CMK (cell line): ENCODE measurements at regions not wholly inside any gene's neighbourhood (a gene's known extent, or its start where the extent isn't known, plus 50 kb on each side); places are given as distances from the start of the nearest gene placed in this dataset.

Experiments
- DNase-seq: peaks from one replicate; pipeline ENCODE4 v3.0.0-alpha.2; 2010; ENCODE audit warnings: low read depth

GRCh38 chr2:120567128-120567527, 168.5 kb upstream of the GLI2 start:
- DNase-seq, result no peak

- no peak for DNase-seq
Observed at GRCh38 chr2:120568089-120568974, 167.3 kb upstream of the GLI2 start.

GRCh38 chr2:120568975-120569268, 166.7 kb upstream of the GLI2 start:
- DNase-seq, result no peak

- DNase-seq, result no peak
Observed at GRCh38 chr2:120570001-120570400, 165.7 kb upstream of the GLI2 start.

GRCh38 chr2:120570546-120570945, 165.1 kb upstream of the GLI2 start:
- DNase-seq, result no peak

GRCh38 chr2:120571015-120571728, 164.5 kb upstream of the GLI2 start:
- DNase-seq, result no peak

GRCh38 chr2:120572226-120572625, 163.4 kb upstream of the GLI2 start:
- no peak for DNase-seq

GRCh38 chr2:120574620-120575019, 161.0 kb upstream of the GLI2 start:
- no peak for DNase-seq

GRCh38 chr2:120575966-120576365, 159.7 kb upstream of the GLI2 start:
- no peak for DNase-seq

GRCh38 chr2:120576509-120577474, 158.9 kb upstream of the GLI2 start:
- no peak for DNase-seq

GRCh38 chr2:120577721-120578295, 157.9 kb upstream of the GLI2 start:
- no peak for DNase-seq

- DNase-seq, result no peak
Observed at GRCh38 chr2:120578576-120579352, 156.9 kb upstream of the GLI2 start.

GRCh38 chr2:120579916-120580685, 155.6 kb upstream of the GLI2 start:
- DNase-seq, result no peak

GRCh38 chr2:120580709-120581108, 155.0 kb upstream of the GLI2 start:
- DNase-seq, result no peak

- no peak for DNase-seq
Observed at GRCh38 chr2:120583121-120583520, 152.5 kb upstream of the GLI2 start.

GRCh38 chr2:120583851-120584570, 151.7 kb upstream of the GLI2 start:
- no peak for DNase-seq

- DNase-seq, result no peak
Observed at GRCh38 chr2:120586507-120587278, 149.0 kb upstream of the GLI2 start.

GRCh38 chr2:120587279-120587996, 148.2 kb upstream of the GLI2 start:
- DNase-seq, result no peak
